Neural cell (in vitro differentiated cells): ENCODE measurements at regions not wholly inside any gene's neighbourhood (a gene's known extent, or its start where the extent isn't known, plus 50 kb on each side); places are given as distances from the start of the nearest gene placed in this dataset.

Experiments used
- H2AFZ ChIP-seq: fragments of 200-600, 300-800 bp; sonication (generic), shearing (Covaris generic); 2 replicates; pipeline ENCODE4 v1.6.0; 2014; ENCODE audit warnings: low read depth, mild to moderate bottlenecking, antibody characterized with exemption, low read length, moderate library complexity
- H3F3A ChIP-seq: fragments of 200-600 bp; shearing (Covaris generic); 2 replicates; pipeline ENCODE4 v1.6.1; 2016; ENCODE audit warnings: mild to moderate bottlenecking, moderate library complexity, mixed read lengths, antibody characterized with exemption, low read length; ENCODE audit not compliant: insufficient read depth, poor library complexity, severe bottlenecking
- H3K27ac ChIP-seq: fragments of 200-600, 300-800 bp; sonication (generic), shearing (Covaris generic); 2 replicates; pipeline ENCODE4 v1.5.1; 2014; ENCODE audit warnings: mild to moderate bottlenecking, low read length, moderate library complexity
- H3K27me3 ChIP-seq: fragments of 300-800, 200-600 bp; sonication (generic), shearing (Covaris generic); 2 replicates; pipeline ENCODE4 v1.6.0; 2014; ENCODE audit warnings: mild to moderate bottlenecking, low read depth, low read length, moderate library complexity; ENCODE audit not compliant: insufficient read depth
- H3K36me3 ChIP-seq: fragments of 300-800, 200-600 bp; sonication (generic), shearing (Covaris generic); 2 replicates; pipeline ENCODE4 v1.5.1; 2014; ENCODE audit warnings: mild to moderate bottlenecking, antibody characterized with exemption, low read length, moderate library complexity; ENCODE audit not compliant: insufficient read depth
- H3K4me2 ChIP-seq: fragments of 300-800, 200-600 bp; sonication (generic), shearing (Covaris generic); 2 replicates; pipeline ENCODE4 v1.6.0; 2014; ENCODE audit warnings: mild to moderate bottlenecking, low read length
- H3K4me3 ChIP-seq: fragments of 300-800, 200-600 bp; sonication (generic), shearing (Covaris generic); 2 replicates; pipeline ENCODE4 v1.5.1; 2014; ENCODE audit warnings: mild to moderate bottlenecking, low read length, moderate library complexity
- H3K79me2 ChIP-seq: fragments of 200-600 bp; shearing (Covaris generic); replicated peaks from 2 replicates; pipeline ENCODE4 v1.6.0; 2014; ENCODE audit warnings: mild to moderate bottlenecking, low read length, moderate library complexity; ENCODE audit not compliant: insufficient read depth
- H3K9ac ChIP-seq: fragments of 300-800, 200-600 bp; sonication (generic), shearing (Covaris generic); 2 replicates; pipeline ENCODE4 v1.6.1; 2016; ENCODE audit warnings: mild to moderate bottlenecking, low read length, mixed read lengths
- H3K9me2 ChIP-seq: fragments of 200-600 bp; shearing (Covaris generic); 2 replicates; pipeline ENCODE4 v1.6.1; 2016; ENCODE audit warnings: mild to moderate bottlenecking, low read length, mixed read lengths; ENCODE audit not compliant: insufficient read depth
- H3K9me3 ChIP-seq: fragments of 200-600, 300-800 bp; sonication (generic), shearing (Covaris generic); 2 replicates; pipeline ENCODE4 v1.6.1; 2016; ENCODE audit warnings: mild to moderate bottlenecking, mixed run types, low read length, moderate library complexity, mixed read lengths
- H4K20me1 ChIP-seq: fragments of 200-600 bp; shearing (Covaris generic); 2 replicates; pipeline ENCODE4 v1.6.1; 2016; ENCODE audit warnings: mild to moderate bottlenecking, mixed run types; ENCODE audit not compliant: insufficient read depth
- EP300 ChIP-seq: fragments of 450-650 bp; conservative IDR thresholded peaks from 2 replicates; pipeline ENCODE4 v1.6.1; 2014; ENCODE audit warnings: antibody characterized with exemption, mild to moderate bottlenecking, moderate library complexity; ENCODE audit not compliant: poor library complexity, severe bottlenecking
- EZH2 ChIP-seq: fragments of 200-600, 300-800 bp; shearing (Covaris generic), sonication (generic); IDR thresholded peaks from 2 replicates; pipeline ENCODE4 v1.6.1; 2014; ENCODE audit warnings: antibody characterized with exemption, low read length, borderline replicate concordance, mild to moderate bottlenecking; ENCODE audit not compliant: insufficient read depth, poor library complexity, severe bottlenecking
- MXI1 ChIP-seq: fragments of 450-650 bp; conservative IDR thresholded peaks from 2 replicates; pipeline ENCODE4 v1.6.1; 2014; ENCODE audit warnings: antibody characterized with exemption, mild to moderate bottlenecking; ENCODE audit not compliant: poor library complexity, severe bottlenecking
- POLR2AphosphoS5 ChIP-seq: IDR thresholded peaks from 2 replicates; pipeline ENCODE4 v1.6.1; 2012
- RAD21 ChIP-seq: fragments of 450-650 bp; conservative IDR thresholded peaks from 2 replicates; pipeline ENCODE4 v1.6.1; 2014; ENCODE audit warnings: antibody characterized with exemption, mild to moderate bottlenecking, moderate library complexity
- REST ChIP-seq: IDR thresholded peaks from 2 replicates; pipeline ENCODE4 v1.6.1; 2012; ENCODE audit warnings: borderline replicate concordance
- SMC3 ChIP-seq: fragments of 450-650 bp; conservative IDR thresholded peaks from 2 replicates; pipeline ENCODE4 v1.6.1; 2014; ENCODE audit warnings: antibody characterized with exemption, mild to moderate bottlenecking, moderate library complexity; ENCODE audit not compliant: poor library complexity
- TAF1 ChIP-seq: IDR thresholded peaks from 2 replicates; pipeline ENCODE4 v1.6.1; 2012; ENCODE audit warnings: low read depth
- TF ChIP-seq, protein P1 (sequence below): fragments of 450-650 bp; IDR thresholded peaks from 2 replicates; pipeline ENCODE4 v1.5.1; 2014; ENCODE audit warnings: antibody characterized with exemption, mild to moderate bottlenecking, moderate library complexity; ENCODE audit not compliant: poor library complexity, severe bottlenecking

DNA sequence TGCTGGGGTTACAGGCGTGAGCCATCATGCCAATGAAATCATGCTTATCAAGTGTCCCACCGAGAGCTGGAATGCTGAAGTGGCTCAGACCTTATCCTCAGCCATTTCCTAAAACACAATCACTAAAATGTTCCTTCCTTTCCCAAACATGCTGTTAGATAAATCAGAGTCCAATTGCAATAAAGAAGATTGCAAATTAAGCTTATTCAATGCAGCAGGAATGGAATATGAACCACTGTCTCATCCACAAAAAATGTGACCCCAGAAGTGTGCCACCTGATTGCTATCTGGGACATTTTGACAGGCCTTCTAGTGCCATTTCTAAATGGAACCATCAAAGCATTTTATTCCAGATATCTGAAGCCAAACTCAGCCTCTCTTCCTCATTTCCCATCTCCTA is 205.5 kb upstream of the CDH11 start:
- H3K4me3 ChIP-seq, result no peak overlapping the region
- no peaks in the 10 kb centered on the region for H4K20me1 ChIP-seq
- no peaks in the 10 kb centered on the region for H3K79me2 ChIP-seq
- no peaks in the 10 kb centered on the region for H3F3A ChIP-seq
- no peaks in the 10 kb centered on the region for H3K9me3 ChIP-seq
- H3K9ac ChIP-seq, result no peak overlapping the region
- H3K9me2 ChIP-seq, result no peaks in the 10 kb centered on the region
- no peak for TF ChIP-seq RAD21
- TF ChIP-seq REST, result no peak
- TF ChIP-seq, protein P1, sequence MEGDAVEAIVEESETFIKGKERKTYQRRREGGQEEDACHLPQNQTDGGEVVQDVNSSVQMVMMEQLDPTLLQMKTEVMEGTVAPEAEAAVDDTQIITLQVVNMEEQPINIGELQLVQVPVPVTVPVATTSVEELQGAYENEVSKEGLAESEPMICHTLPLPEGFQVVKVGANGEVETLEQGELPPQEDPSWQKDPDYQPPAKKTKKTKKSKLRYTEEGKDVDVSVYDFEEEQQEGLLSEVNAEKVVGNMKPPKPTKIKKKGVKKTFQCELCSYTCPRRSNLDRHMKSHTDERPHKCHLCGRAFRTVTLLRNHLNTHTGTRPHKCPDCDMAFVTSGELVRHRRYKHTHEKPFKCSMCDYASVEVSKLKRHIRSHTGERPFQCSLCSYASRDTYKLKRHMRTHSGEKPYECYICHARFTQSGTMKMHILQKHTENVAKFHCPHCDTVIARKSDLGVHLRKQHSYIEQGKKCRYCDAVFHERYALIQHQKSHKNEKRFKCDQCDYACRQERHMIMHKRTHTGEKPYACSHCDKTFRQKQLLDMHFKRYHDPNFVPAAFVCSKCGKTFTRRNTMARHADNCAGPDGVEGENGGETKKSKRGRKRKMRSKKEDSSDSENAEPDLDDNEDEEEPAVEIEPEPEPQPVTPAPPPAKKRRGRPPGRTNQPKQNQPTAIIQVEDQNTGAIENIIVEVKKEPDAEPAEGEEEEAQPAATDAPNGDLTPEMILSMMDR, result no peak
- TF ChIP-seq SMC3, result no peak
- no peak for TF ChIP-seq POLR2AphosphoS5
- TF ChIP-seq TAF1, result no peak
- no peak for TF ChIP-seq MXI1
- TF ChIP-seq EZH2, result no peak
- no peak for TF ChIP-seq EP300
- H3K27ac ChIP-seq, result no peak overlapping the region
- H2AFZ ChIP-seq, result no peak overlapping the region
- no peaks in the 10 kb centered on the region for H3K27me3 ChIP-seq
- H3K4me2 ChIP-seq, result no peak overlapping the region
- no peaks in the 10 kb centered on the region for H3K36me3 ChIP-seq

DNA sequence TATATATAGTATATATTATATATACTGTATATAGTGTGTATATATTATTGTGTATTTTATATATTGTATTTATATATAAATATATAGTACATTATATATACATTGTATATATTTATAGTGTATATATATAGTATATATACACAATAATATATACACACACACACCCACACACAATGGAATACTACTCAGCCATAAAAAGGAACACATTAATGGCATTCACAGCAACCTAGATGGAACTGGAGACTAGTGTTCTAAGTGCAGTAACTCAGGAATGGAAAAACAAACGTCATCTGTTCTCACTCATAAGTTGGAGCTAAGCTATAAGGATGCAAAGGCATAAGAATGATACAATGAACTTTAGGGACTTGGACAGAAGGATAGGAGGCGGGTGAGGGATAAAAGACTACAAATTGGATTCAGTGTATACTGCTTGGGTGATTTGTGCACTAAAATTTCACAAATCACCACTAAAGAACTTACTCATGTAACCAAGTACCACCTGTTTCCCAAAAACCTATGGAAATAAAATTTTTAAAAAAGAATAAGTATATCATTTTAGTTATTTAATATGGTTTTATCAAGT is 201.9 kb upstream of the CDH11 start:
- no peaks in the 10 kb centered on the region for H4K20me1 ChIP-seq
- no peak overlapping the region for H3K4me3 ChIP-seq
- H3K9ac ChIP-seq, result no peak overlapping the region
- no peak for TF ChIP-seq EP300
- no peak for TF ChIP-seq SMC3
- no peak for TF ChIP-seq POLR2AphosphoS5
- TF ChIP-seq MXI1, result no peak
- no peak for TF ChIP-seq RAD21
- TF ChIP-seq REST, result no peak
- TF ChIP-seq EZH2, result no peak
- no peak for TF ChIP-seq TAF1
- TF ChIP-seq, protein P1, result no peak
- no peak overlapping the region for H2AFZ ChIP-seq
- no peaks in the 10 kb centered on the region for H3K9me3 ChIP-seq
- no peaks in the 10 kb centered on the region for H3F3A ChIP-seq
- H3K36me3 ChIP-seq, result no peaks in the 10 kb centered on the region
- no peaks in the 10 kb centered on the region for H3K79me2 ChIP-seq
- H3K27me3 ChIP-seq, result no peaks in the 10 kb centered on the region
- no peak overlapping the region for H3K4me2 ChIP-seq
- H3K9me2 ChIP-seq, result no peaks in the 10 kb centered on the region
- no peak overlapping the region for H3K27ac ChIP-seq
